Neuronal stem cell (in vitro differentiated cells): ENCODE measurements at regions not wholly inside any gene's neighbourhood (a gene's known extent, or its start where the extent isn't known, plus 50 kb on each side); places are given as distances from the start of the nearest gene placed in this dataset.

Experiments
- DNase-seq: peaks from one replicate; pipeline ENCODE4 v3.0.0-alpha.2; 2013; ENCODE audit warnings: low spot score
- H2AFZ ChIP-seq: one replicate; pipeline ENCODE4 v1.6.1; 2013; ENCODE audit warnings: mild to moderate bottlenecking, low read length, inconsistent platforms
- H2AK5ac ChIP-seq: 2 replicates; pipeline ENCODE4 v1.6.1; 2013; ENCODE audit warnings: low read depth, mild to moderate bottlenecking, inconsistent platforms, low read length, moderate library complexity, mixed read lengths
- H2BK120ac ChIP-seq: 2 replicates; pipeline ENCODE4 v1.6.1; 2013; ENCODE audit warnings: low read depth, mild to moderate bottlenecking, inconsistent platforms, low read length, moderate library complexity, mixed read lengths
- H2BK12ac ChIP-seq: one replicate; pipeline ENCODE4 v1.6.1; 2013; ENCODE audit warnings: low read length, inconsistent platforms
- H2BK15ac ChIP-seq: 2 replicates; pipeline ENCODE4 v1.6.1; 2013; ENCODE audit warnings: mild to moderate bottlenecking, low read length, inconsistent platforms, mixed read lengths
- H2BK5ac ChIP-seq: one replicate; pipeline ENCODE4 v1.6.1; 2013; ENCODE audit warnings: inconsistent platforms, mild to moderate bottlenecking, low read length, moderate library complexity
- H3K14ac ChIP-seq: one replicate; pipeline ENCODE4 v1.6.1; 2013; ENCODE audit warnings: low read length, inconsistent platforms
- H3K18ac ChIP-seq: 2 replicates; pipeline ENCODE4 v1.6.1; 2013; ENCODE audit warnings: low read length, inconsistent platforms
- H3K23ac ChIP-seq: 2 replicates; pipeline ENCODE4 v1.6.1; 2013; ENCODE audit warnings: low read depth, mild to moderate bottlenecking, mixed read lengths, low read length, inconsistent platforms; ENCODE audit not compliant: poor library complexity
- H3K27ac ChIP-seq: replicated peaks from 3 replicates; pipeline ENCODE4 v1.5.1; 2013; ENCODE audit warnings: low read length, inconsistent platforms
- H3K27me3 ChIP-seq, 3 experiments: 2 replicates each; pipeline ENCODE4 v1.6.1; 2013; ENCODE audit warnings: low read length in 3 of 3, mild to moderate bottlenecking in 2 of 3, inconsistent platforms in 1 of 3, low read depth in 1 of 3, mixed read lengths in 1 of 3, moderate library complexity in 1 of 3; ENCODE audit not compliant: control insufficient read depth in 3 of 3, insufficient read depth in 3 of 3
- H3K36me3 ChIP-seq, 2 donors: replicated peaks in 1 of 2; 2 replicates each; pipeline ENCODE4 v1.6.1; 2013; ENCODE audit warnings: low read length in 2 of 2; ENCODE audit not compliant: control insufficient read depth in 2 of 2, insufficient read depth in 2 of 2
- H3K4ac ChIP-seq: 2 replicates; pipeline ENCODE4 v1.6.1; 2013; ENCODE audit warnings: inconsistent platforms, mild to moderate bottlenecking, low read length, moderate library complexity
- H3K4me1 ChIP-seq, 2 donors: 1 replicate in 1 of 2; 2 replicates in 1 of 2; pipeline ENCODE4 v1.6.1; 2013; ENCODE audit warnings: low read length in 2 of 2, low read depth in 1 of 2; ENCODE audit not compliant: control insufficient read depth in 2 of 2, insufficient read depth in 1 of 2
- H3K4me2 ChIP-seq: one replicate; pipeline ENCODE4 v1.6.1; 2013; ENCODE audit warnings: mild to moderate bottlenecking, low read length, inconsistent platforms; ENCODE audit not compliant: insufficient read depth, poor library complexity, severe bottlenecking
- H3K4me3 ChIP-seq, 2 donors: 2 replicates each; pipeline ENCODE4 v1.5.1; 2013; ENCODE audit warnings: low read length in 2 of 2, mild to moderate bottlenecking in 2 of 2, inconsistent platforms in 1 of 2, moderate library complexity in 1 of 2
- H3K79me1 ChIP-seq: one replicate; pipeline ENCODE4 v1.6.1; 2013; ENCODE audit warnings: low read depth, mild to moderate bottlenecking, inconsistent platforms, low read length, moderate library complexity
- H3K9ac ChIP-seq: one replicate; pipeline ENCODE4 v1.6.1; 2013; ENCODE audit warnings: mild to moderate bottlenecking, low read depth, low read length, inconsistent platforms; ENCODE audit not compliant: poor library complexity
- H3K9me3 ChIP-seq, 2 donors: replicated peaks in 1 of 2; 2 replicates each; pipeline versions ENCODE3 to v1.6.1; 2013; ENCODE audit warnings: low read length in 2 of 2, mild to moderate bottlenecking in 2 of 2, inconsistent platforms in 1 of 2, low read depth in 1 of 2, mixed read lengths in 1 of 2, moderate library complexity in 1 of 2; ENCODE audit not compliant: control insufficient read depth in 2 of 2, insufficient read depth in 1 of 2
- H4K8ac ChIP-seq: one replicate; pipeline ENCODE4 v1.6.1; 2013; ENCODE audit warnings: low read depth, mild to moderate bottlenecking, inconsistent platforms, low read length, moderate library complexity
- H4K91ac ChIP-seq: one replicate; pipeline ENCODE4 v1.6.1; 2013; ENCODE audit warnings: low read length, low read depth, mild to moderate bottlenecking, inconsistent platforms; ENCODE audit not compliant: poor library complexity
- WGBS, 2 donors: extraction: QIAGEN DNeasy Blood & Tissue Kit; methylation state at CpG; one replicate each; pipeline ENCODE4 v1.1.7; 2013; ENCODE audit warnings: missing lambda C conversion rate in 2 of 2, mixed read lengths in 1 of 2; ENCODE audit not compliant: insufficient read length in 2 of 2, insufficient replicate concordance in 1 of 2; ENCODE audit errors: extremely low coverage in 2 of 2; 5-methylcytosine and 5-hydroxymethylcytosine counted together

GRCh38 chr14:106564058-106564643, 1037.8 kb downstream of the TMEM121 start:
- Histone ChIP-seq H3K27me3 (no peaks in the 10 kb centered on the region), H4K8ac (no peak overlapping the region), H3K4me1 (no peaks in the 10 kb centered on the region), H3K79me1 (no peaks in the 10 kb centered on the region), H3K4me2 (no peak overlapping the region), H3K14ac (no peak overlapping the region), H4K91ac (no peak overlapping the region), H2BK120ac (no peak overlapping the region), H3K4me3 (peak overlapping the region in 1 of 2 donors; percentile 34), H3K23ac (no peak overlapping the region), H3K27ac (no peak overlapping the region), H2BK12ac (no peak overlapping the region), H3K18ac (no peak overlapping the region), H3K4ac (no peak overlapping the region), H3K36me3 (no peaks in the 10 kb centered on the region), H2BK15ac (no peak overlapping the region), H3K9me3 (peaks cover 0 to 33% of the 10 kb centered on the region in 2 donors), H3K9ac (no peak overlapping the region), H2AK5ac (no peak overlapping the region), H2BK5ac (no peak overlapping the region), H2AFZ (no peak overlapping the region)
- DNase-seq: no peak
- WGBS, 2 donors: no CpG with 5 or more reads among the region's 14 CpGs

- no peak overlapping the region for H2AFZ ChIP-seq
- H3K4me2 ChIP-seq: no peak overlapping the region
- no peak overlapping the region for H3K18ac ChIP-seq
- H2AK5ac ChIP-seq: no peak overlapping the region
- no peaks in the 10 kb centered on the region for H3K79me1 ChIP-seq
- H2BK12ac ChIP-seq: no peak overlapping the region
- no peak overlapping the region for H2BK5ac ChIP-seq
- WGBS, 2 donors: no CpG with 5 or more reads among the region's 11 CpGs
- H2BK120ac ChIP-seq: no peak overlapping the region
- no peak overlapping the region for H3K23ac ChIP-seq
- H3K27me3 ChIP-seq: no peaks in the 10 kb centered on the region
- no peak overlapping the region for H4K8ac ChIP-seq
- H2BK15ac ChIP-seq: no peak overlapping the region
- no peaks in the 10 kb centered on the region for H3K4me1 ChIP-seq
- H3K4me3 ChIP-seq: no peak overlapping the region
- no peak overlapping the region for H4K91ac ChIP-seq
- DNase-seq: no peak
- H3K4ac ChIP-seq: no peak overlapping the region
- H3K27ac ChIP-seq: no peak overlapping the region
- no peak overlapping the region for H3K14ac ChIP-seq
- no peaks in the 10 kb centered on the region for H3K36me3 ChIP-seq
- peaks cover 0 to 39% of the 10 kb centered on the region in 2 donors for H3K9me3 ChIP-seq
- peak overlapping the region; percentile 18 for H3K9ac ChIP-seq
Measured at GRCh38 chr14:106578481-106578880, 1052.1 kb downstream of the TMEM121 start.

- WGBS, 2 donors: no CpG with 5 or more reads among the region's 6 CpGs
- Histone ChIP-seq H3K36me3 (no peaks in the 10 kb centered on the region), H3K14ac (no peak overlapping the region), H3K79me1 (no peaks in the 10 kb centered on the region), H3K4ac (no peak overlapping the region), H2AK5ac (no peak overlapping the region), H3K4me1 (no peaks in the 10 kb centered on the region), H2BK12ac (no peak overlapping the region), H2BK120ac (no peak overlapping the region), H3K9me3 (peaks cover 0 to 43% of the 10 kb centered on the region in 2 donors), H3K18ac (no peak overlapping the region), H2AFZ (no peak overlapping the region), H2BK15ac (no peak overlapping the region), H3K4me3 (no peak overlapping the region), H2BK5ac (no peak overlapping the region), H3K27ac (no peak overlapping the region), H4K8ac (no peak overlapping the region), H3K27me3 (no peaks in the 10 kb centered on the region), H3K4me2 (no peak overlapping the region), H4K91ac (no peak overlapping the region), H3K9ac (no peak overlapping the region), H3K23ac (no peak overlapping the region)
- no peak for DNase-seq
Measured at GRCh38 chr14:106579084-106579483, 1052.7 kb downstream of the TMEM121 start.

GRCh38 chr14:106585692-106586091, 1059.3 kb downstream of the TMEM121 start:
- DNase-seq: no peak
- no peak overlapping the region for H3K27ac ChIP-seq
- no peak overlapping the region for H2AK5ac ChIP-seq
- H3K4me1 ChIP-seq: no peaks in the 10 kb centered on the region
- H2BK15ac ChIP-seq: no peak overlapping the region
- no peak overlapping the region for H4K8ac ChIP-seq
- H3K4me3 ChIP-seq: no peak overlapping the region
- no peaks in the 10 kb centered on the region for H3K79me1 ChIP-seq
- H3K4ac ChIP-seq: no peak overlapping the region
- no peak overlapping the region for H3K18ac ChIP-seq
- no peak overlapping the region for H3K23ac ChIP-seq
- WGBS, 2 donors: no CpG with 5 or more reads among the region's 9 CpGs
- no peak overlapping the region for H2BK120ac ChIP-seq
- H3K9me3 ChIP-seq: peaks cover 0 to 35% of the 10 kb centered on the region in 2 donors
- no peak overlapping the region for H2BK12ac ChIP-seq
- H3K4me2 ChIP-seq: no peak overlapping the region
- no peak overlapping the region for H2BK5ac ChIP-seq
- no peaks in the 10 kb centered on the region for H3K27me3 ChIP-seq
- no peaks in the 10 kb centered on the region for H3K36me3 ChIP-seq
- H4K91ac ChIP-seq: no peak overlapping the region
- no peak overlapping the region for H3K14ac ChIP-seq
- H2AFZ ChIP-seq: no peak overlapping the region
- H3K9ac ChIP-seq: no peak overlapping the region
